NCI-H2196 treated with DMSO at 0.1 percent for 48 hours (cell line): ENCODE measurements at regions not wholly inside any gene's neighbourhood (a gene's known extent, or its start where the extent isn't known, plus 50 kb on each side); places are given as distances from the start of the nearest gene placed in this dataset.
"Not testable (repeated sequence)": the region's sequence is repeated elsewhere in the genome, so short reads cannot be mapped to it uniquely, and the experiment has no call there.

Source experiments
- DNase-seq: peaks from one replicate; lab custom pipeline; 2025; ENCODE audit not compliant: unreplicated experiment; lab: John Stamatoyannopoulos, UW

DNA sequence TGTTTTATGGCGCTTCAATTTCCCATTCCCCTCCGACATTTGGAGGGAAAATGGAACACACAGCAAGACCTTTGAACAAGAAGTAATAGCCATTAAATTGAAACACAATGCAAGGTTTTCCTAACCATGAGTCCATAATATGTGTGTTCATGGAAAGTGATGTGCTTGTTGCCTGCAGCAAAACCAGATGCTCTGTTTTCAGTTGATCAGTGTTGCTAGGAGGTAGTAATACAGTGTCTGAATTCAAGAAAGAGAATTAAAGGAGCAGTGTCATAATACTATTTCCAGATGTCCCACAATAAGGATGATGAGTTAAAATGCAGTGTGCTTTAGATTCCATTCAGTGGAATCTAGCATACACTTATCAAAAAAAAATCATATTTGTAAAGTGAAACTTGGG lies 637.4 kb upstream of the API5 start:
- no peak for DNase-seq

DNA sequence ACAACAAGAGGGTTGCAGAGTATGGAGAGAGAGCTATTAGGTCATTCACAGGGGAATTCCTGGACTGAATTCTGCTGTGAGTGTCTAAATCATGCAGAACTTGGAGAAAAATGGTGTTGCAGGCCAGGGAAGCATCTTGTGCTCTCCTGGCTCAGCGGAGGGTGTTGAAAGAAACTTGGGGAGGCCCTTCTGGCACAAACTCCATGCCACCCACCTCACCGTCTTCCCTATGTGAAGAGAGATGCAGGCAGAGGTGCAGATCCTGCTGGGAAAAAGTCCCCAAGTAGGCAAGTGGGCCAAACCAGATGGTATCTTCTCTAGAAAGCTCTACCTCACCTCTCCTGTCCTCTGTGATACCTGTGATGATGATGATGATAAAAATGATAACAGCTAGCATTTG lies 604.3 kb upstream of the API5 start:
- DNase-seq = no peak

DNA sequence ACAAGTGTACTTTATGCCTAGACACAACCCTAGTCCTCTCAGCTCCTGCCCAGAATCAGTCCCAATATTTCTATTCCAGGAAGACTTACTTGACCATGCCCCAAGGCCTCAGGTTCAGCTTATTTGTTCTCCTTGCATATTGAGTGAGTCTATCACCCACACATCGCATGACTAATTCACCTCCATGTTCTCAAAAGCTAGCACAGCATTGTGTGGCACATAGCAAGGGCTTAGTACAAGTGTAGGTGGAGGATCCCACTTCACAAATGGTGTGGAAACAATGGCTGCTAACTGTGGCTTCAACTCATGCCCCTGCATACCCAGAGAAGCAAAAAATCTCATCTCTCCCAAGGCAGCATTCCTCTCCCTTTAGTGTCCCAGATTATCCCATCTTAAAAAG lies 602.6 kb upstream of the API5 start:
- no peak for DNase-seq

DNA sequence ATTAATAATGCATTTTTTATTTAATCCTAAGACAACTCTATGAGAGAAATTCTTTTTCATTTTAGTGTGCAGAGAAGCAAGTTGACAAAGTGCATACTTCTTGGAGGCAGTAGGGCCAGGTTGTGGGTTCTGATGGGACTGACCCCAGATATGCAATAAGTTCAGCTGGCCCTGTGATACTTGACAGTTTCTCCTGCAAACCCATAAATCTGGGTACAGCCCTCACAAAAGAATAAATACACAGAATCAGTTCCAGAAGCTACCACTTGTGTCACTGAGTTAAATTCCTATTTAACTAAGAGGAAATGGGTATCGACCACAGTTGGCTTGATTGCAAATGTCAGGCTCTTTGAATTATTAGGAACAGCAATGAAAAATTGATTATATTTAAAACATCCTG lies 598.5 kb upstream of the API5 start:
- DNase-seq = no peak

DNA sequence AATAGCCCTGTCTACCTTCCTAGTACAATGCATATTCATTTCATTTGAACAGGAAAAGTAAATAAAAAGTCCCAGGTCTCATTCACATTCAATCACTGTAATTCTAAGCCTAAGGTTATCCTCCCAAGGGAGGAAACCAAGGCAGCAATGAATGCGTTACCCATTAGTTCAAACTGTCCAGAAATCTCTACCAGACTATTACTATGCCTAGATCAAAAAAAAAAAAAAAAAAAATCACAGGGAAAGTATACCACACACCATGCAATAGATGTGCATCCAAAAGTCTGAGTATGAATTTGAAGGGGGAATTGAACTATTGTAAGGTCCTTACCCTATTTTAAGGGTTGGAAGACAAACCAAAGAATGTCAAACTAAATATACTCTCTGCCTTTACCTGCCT lies 598.0 kb upstream of the API5 start:
- DNase-seq = no peak

DNA sequence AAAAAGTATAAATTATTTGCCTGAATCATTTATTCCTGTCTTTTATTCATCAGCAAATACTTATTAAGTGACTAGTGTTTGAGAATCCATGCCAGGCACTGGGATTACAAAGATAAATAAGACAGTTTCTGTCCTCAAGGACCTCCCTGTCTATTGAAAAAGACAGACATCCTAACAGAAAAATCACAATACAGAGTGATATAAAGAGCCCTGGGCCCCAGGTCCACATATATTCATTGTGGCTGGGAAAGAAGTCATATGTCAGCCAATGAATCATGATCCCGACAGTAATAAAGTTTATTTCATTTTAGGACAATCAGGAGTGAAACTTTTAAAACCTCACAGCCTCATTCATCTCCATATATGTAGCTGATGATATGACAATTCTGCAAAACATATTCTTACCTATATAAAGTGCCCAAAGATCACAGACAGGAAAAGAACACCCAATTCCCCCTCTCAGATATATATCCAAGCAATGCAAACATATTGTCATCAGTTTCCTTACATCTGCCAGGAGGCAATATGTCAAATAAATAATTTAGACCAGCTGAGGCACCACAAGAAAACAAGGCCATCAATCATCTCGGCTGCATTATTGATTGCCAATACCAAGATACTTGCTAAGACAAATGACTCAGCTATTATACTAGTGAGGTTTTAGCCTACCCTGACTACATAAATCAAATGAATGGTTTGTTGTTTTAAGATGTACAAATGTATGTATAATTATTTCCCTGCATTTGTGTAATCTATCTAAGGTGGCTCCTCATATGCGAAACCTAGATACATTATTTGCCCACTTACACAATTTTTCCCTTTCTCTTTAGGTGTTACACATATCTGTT lies 590.9 kb upstream of the API5 start:
- DNase-seq = no peak

DNA sequence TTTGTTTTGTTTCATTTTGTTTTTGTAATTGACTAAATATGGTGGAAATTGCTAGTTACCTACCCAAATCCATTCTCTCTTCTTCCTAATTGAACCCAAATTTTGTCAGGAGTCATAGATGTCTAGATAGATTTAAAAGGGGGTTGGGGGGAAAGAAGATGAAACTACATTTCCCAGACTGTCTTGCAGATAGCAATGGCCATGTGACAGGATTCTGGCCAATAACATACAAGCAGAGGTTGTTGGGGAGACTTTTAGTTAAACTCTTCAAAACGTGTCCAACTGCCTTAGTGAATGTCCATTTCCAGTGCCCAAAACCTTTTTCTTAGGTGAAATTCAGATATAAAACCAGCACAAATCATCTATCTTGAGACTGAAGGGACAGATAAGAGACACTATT lies 583.9 kb upstream of the API5 start:
- no peak for DNase-seq

DNA sequence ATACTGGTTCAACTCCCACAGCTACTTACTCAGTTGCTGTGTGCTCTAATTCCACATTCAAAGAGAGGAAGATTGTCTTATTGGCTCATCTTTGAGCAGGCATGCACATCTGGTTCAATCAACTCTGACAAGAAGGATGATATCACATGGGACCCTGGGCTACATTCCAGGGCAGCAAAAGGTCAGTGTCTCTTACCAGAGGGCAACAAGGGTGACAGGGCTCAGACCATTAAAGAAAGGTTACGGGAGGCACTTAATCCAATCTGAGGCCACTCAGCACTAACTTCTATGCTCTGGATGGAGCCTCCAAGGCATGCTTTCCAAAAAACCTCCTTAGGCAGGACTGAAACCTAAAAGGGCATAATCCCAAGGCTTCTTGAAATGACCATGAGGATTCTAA lies 549.4 kb upstream of the API5 start:
- DNase-seq = no peak

DNA sequence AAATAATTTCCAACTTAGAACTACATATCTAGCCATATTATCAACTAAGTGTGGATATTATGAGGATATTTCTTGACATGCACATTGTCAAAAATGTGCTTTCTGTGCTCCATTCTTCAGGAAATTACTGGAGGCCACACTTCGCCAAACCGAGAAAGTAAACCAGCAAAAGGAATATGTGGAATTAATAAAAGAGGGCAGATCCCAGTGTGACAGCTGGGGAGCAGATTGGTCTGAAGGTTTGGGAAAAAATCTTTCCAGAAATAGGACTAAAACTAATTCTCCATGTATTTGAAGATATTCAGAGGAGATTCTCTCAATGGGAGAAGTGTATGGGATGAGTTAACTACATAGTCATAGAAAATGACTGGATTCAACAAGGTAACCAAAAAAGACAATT lies 546.9 kb upstream of the API5 start:
- DNase-seq = no peak

DNA sequence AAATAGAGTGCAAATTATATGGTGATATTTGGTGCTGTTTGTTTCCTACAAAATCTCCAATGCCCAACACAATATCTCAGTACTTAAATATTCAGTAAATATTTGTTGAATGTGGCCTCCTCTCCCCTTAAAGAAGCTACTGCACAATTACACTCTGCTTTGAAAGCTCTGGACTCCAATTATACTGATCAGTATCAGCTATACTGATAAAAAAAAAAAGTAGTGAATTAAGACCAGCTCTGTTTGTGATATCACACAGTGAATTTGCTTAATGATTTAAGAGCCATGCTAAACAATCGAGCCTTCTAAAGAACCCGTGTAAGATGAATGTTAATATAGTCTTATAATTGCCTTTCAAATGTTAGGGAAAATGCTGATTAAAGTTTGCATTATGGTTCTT lies 543.2 kb upstream of the API5 start:
- no peak for DNase-seq

DNA sequence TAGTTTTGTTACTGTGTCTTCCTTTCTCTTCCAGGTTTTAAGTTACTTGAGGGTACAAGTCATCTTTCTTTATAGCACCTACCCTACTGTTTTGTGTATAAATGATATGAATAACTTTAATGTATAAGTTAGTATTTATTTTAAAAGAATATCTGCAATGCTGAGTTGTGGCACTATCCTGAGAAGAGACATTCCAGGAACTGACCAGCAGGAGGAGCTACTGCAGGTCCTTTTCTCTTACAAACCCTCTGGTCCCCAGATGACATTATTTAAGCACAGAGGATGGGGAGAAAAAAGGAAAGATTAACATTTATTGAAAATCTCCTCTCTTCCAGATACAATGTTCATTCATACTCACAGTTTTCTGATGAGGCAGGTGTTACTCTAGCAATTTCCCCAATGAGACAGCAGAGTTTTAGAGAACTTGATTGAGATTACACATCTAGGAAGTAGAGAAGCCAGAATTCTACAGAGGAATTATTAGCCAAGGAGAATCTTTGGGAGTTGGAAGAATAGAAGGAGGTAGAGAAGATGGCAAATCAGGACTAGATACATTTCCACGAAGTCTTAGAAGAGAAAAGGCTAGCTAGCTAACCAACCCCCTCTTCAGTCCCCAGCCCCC lies 541.2 kb upstream of the API5 start:
- DNase-seq = no peak

DNA sequence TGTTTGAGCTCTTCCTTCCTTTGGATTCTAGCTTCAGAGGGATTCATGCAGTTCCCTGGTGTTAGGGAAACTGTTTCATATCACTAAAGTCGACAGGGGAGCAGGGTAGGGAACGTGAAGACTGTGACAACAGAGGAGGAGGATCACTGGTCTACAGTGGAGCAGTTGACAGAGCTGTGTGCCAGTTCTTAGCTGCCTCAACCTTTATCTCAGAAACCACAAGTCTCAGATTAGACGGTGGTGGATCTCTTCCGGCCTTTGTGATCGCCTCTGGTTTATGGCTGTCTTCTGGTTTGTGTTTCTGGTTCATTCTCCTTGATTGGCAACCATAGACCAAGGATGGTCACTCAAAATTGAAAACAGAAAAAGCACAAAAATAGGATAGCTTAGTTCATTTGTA lies 538.9 kb upstream of the API5 start:
- no peak for DNase-seq

DNA sequence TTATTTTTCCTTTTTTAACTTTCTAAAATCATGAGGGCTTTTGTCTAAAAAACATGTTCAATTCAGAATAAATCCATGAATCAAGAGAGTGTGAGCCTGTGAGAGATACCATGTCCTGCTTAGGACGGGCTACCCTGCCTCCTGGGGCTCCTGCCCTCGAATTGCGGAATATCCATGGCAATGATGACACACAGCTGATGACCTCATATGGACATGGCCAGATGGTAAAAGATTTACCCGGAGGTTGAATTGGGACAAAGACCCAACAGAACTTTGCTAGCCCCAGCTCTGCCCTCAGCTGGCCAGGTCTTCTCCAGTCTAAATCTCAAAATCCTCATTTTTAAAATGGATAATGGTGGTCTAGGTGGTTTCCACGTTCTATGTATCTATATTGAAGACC lies 538.1 kb upstream of the API5 start:
- DNase-seq = no peak

DNA sequence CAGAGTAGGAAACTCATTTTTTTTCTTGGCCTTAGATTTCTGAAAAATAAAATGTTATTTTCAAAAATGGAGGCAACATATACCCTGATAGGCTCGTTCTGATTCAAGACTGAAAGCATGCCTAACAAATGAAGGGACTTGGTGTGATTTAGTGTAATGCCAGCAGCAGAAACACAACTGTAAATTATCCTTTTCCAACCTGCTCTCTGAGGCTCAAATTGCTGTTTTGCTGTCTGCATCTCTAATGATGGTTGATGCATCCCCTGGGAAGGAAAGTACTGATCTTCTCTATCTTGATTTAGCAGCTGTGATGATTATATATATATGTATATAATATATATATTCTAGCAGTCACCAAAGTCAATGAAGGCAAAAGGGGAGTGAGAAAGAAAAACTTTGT lies 537.2 kb upstream of the API5 start:
- DNase-seq = no peak

DNA sequence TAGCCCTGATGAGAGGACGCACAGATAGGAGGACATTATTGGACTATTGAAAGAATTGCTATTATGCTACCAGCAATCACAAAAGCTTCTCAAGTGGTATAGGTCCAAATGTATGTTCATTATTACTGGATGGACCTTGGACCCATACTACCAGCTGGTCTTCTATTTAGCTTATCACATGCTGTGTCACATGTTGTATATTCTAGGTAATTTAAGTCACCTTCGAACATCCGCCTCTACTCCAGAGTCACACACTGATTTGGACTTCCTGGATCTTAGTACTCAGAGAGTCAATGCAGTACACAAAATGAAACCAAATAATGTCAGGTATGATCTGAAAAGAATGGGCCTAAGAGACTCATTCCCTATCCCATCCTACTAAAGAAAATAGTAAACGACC lies 534.0 kb upstream of the API5 start:
- DNase-seq = no peak

DNA sequence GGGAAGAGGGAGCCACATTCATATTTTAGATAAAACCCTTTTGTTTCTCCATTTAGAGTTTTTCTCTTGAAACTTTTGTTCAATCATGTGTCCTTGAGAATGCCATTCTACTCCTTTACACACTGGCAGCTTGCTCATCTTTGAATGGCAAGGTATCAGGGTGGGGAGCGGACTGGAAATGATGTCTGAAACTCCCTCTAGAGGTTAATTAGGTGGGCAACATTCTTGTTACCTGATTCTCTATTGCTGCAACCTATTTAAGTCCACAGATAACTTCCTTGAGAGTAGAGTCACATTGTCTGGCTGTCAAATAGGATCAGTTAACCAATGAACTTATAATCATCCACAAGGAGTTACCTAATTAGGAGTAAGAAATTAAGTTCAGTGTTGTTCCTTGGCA lies 533.6 kb upstream of the API5 start:
- DNase-seq = no peak

DNA sequence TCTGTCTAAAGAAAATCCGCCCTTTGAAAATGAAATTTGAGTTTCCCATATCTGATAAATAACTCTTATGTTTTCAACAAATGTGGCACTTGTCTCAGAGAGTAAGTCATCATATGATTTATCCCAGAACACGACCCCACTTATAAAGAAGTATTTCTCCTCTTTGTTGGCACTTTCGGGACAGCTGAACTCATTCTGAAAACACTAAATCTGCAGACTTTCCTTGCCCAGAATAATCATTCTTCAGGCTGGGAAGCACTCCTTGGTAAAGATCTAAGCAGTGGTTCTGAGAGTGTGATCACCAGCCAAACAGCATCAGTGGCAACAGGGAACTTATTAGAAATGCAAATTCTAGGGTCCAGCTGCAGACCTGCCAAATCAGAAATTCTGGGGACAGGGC lies 532.2 kb upstream of the API5 start:
- no peak for DNase-seq

DNA sequence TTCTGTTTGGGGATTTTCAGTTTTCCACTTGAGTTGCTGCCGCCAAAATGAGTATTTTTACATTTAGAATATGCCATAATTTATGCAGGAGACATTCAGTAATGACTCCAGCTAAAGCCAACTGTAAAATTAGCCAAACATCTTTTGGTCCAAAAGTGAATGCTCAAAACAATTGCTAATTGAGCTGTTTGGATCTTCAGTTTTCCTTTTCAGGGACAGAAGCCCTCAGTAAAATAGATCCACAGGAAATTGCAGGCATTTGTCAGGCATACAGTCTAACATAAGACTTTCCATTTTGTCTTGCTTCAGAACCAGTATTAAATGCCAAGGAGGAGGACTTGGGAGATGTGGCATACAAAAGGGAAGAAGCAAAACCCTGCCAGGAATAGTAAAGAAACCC lies 524.8 kb upstream of the API5 start:
- no peak for DNase-seq

DNA sequence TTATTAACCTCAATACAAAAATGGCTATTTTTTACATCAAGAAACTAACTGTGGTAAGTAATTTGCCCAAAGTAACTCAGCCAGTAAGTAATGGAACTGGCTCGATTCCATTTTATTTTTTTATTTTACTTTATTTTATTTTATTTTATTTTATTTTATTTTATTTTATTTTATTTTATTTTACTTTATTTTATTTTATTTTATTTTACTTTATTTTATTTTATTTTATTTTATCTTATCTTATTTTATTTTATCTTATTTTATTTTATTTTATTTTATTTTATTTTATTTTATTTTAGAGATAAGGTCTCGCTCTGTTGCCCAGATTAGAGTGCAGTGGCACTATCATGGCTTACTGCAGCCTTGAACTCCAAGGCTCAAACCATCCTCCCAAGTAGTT lies 516.3 kb upstream of the API5 start:
- not testable (repeated sequence) for DNase-seq

DNA sequence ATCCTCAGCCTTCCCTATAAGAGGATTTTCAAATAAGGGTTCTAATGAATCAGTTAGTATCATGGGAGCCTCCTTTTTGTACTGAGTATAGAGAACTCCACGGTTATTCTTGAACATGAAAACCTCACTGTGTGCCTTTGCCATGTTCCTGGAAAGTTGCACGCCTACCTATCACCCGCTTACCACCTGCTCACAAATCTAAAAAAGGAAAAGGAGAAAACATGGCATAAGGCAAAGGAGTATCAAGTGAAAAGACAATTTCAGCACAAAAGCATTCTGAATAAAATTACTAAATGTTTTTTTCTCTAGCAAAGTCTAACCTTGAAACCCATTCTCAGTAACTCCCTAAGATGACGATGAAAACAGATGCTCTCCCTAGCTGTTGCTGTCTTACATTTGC lies 511.8 kb upstream of the API5 start:
- no peak for DNase-seq

DNA sequence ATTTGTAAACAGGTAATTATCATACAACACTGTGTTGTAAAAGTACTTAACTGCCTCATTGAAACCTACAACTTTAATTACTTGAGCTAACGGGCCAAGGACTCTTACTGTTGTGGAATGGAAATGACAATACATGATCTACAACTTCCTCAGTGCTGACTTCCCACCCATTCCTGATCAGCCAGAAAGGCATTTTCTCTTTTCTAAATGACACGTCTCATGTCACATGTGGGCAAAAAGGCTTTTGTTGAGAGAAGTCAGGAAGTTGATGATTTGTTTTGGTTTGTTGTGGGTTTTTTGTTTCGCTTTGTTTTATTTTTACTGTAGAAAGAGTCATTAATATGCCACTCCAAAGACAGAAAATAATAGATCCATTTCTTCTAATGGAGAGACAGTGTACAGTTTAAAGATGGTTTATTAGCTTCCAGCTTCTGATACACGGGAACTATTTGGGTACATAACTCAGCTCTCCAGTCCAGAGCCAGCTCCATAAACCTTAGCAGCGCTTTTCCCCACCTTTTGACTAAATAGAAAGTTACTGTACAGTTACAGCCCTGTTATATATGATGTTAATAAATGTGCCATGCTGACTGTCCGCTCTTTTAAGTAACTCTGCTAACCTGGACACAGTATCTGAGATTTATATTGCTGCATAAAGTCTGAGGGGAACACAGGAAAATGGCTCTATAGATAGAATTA lies 509.4 kb upstream of the API5 start:
- DNase-seq = no peak

DNA sequence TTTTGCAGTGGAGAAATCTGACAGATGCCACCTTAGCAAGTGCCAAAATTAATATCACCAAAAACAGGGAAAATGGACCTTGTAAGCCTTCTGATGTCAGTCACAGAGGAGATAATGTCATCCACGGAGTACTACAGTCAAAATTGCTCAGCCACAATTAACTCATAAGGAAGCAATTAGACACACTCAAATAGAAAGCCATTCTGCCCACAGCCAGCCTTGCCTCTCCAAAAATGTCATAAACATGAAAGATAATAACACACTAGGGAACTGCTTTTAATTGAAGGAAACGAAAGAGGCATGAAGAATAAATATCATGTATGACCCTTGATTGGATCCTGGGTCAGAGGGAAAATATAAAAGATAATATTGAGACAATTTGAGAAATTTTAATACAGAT lies 505.6 kb upstream of the API5 start:
- DNase-seq = no peak
